ENCODE measurements at regions not wholly inside any gene's neighbourhood (a gene's known extent, or its start where the extent isn't known, plus 50 kb on each side); places are given as distances from the start of the nearest gene placed in this dataset.

- Histone ChIP-seq H3K27me3 (no peaks in the 10 kb centered on the region), H3K4me1 (ENCODE audit: control insufficient read depth in 1 of 2, insufficient read depth in 1 of 2, low read depth in 1 of 2, low read length in 1 of 2) (no peaks in the 10 kb centered on the region), H3K27ac (no peak overlapping the region), H3K36me3 (no peaks in the 10 kb centered on the region), H3K4me3 (ENCODE audit: low read depth in 1 of 2, low read length in 1 of 2) (no peak overlapping the region), H3K9me3 (no peaks in the 10 kb centered on the region)
- TF ChIP-seq CTCF (IDR thresholded peaks at IDR 0.05), result no peak
Observed at GRCh38 chr21:31577271-31577670, 82.2 kb upstream of the SOD1 start.

GRCh38 chr21:31576428-31576827, 83.1 kb upstream of the SOD1 start:
- no peak overlapping the region for H3K4me3 ChIP-seq (ENCODE audit: low read depth in 1 of 2, low read length in 1 of 2)
- H3K27ac ChIP-seq, result no peak overlapping the region
- no peaks in the 10 kb centered on the region for H3K27me3 ChIP-seq
- no peak for TF ChIP-seq CTCF (IDR thresholded peaks at IDR 0.05)
- H3K36me3 ChIP-seq, result no peaks in the 10 kb centered on the region
- H3K4me1 ChIP-seq (ENCODE audit: control insufficient read depth in 1 of 2, insufficient read depth in 1 of 2, low read depth in 1 of 2, low read length in 1 of 2), result no peaks in the 10 kb centered on the region
- H3K9me3 ChIP-seq, result no peaks in the 10 kb centered on the region

- Histone ChIP-seq H3K4me1 (ENCODE audit: control insufficient read depth in 1 of 2, insufficient read depth in 1 of 2, low read depth in 1 of 2, low read length in 1 of 2) (no peaks in the 10 kb centered on the region), H3K27me3 (no peaks in the 10 kb centered on the region), H3K36me3 (no peaks in the 10 kb centered on the region), H3K4me3 (ENCODE audit: low read depth in 1 of 2, low read length in 1 of 2) (no peak overlapping the region), H3K9me3 (no peaks in the 10 kb centered on the region), H3K27ac (no peak overlapping the region)
- no peak for TF ChIP-seq CTCF (IDR thresholded peaks at IDR 0.05)
Observed at GRCh38 chr21:31573217-31573616, 86.3 kb upstream of the SOD1 start.

- TF ChIP-seq CTCF (IDR thresholded peaks at IDR 0.05), result no peak
- H3K36me3 ChIP-seq, result no peaks in the 10 kb centered on the region
- no peaks in the 10 kb centered on the region for H3K27me3 ChIP-seq
- no peaks in the 10 kb centered on the region for H3K4me1 ChIP-seq (ENCODE audit: control insufficient read depth in 1 of 2, insufficient read depth in 1 of 2, low read depth in 1 of 2, low read length in 1 of 2)
- no peak overlapping the region for H3K27ac ChIP-seq
- H3K9me3 ChIP-seq, result no peaks in the 10 kb centered on the region
- no peak overlapping the region for H3K4me3 ChIP-seq (ENCODE audit: low read depth in 1 of 2, low read length in 1 of 2)
Observed at GRCh38 chr21:31571879-31572278, 87.6 kb upstream of the SOD1 start.

GRCh38 chr21:31570824-31571566, 88.5 kb upstream of the SOD1 start:
- Histone ChIP-seq H3K36me3 (no peaks in the 10 kb centered on the region), H3K4me3 (ENCODE audit: low read depth in 1 of 2, low read length in 1 of 2) (no peak overlapping the region), H3K27me3 (no peaks in the 10 kb centered on the region), H3K9me3 (no peaks in the 10 kb centered on the region), H3K4me1 (ENCODE audit: control insufficient read depth in 1 of 2, insufficient read depth in 1 of 2, low read depth in 1 of 2, low read length in 1 of 2) (no peaks in the 10 kb centered on the region), H3K27ac (no peak overlapping the region)
- no peak for TF ChIP-seq CTCF (IDR thresholded peaks at IDR 0.05)
